ENCODE measurements at regions not wholly inside any gene's neighbourhood (a gene's known extent, or its start where the extent isn't known, plus 50 kb on each side); places are given as distances from the start of the nearest gene placed in this dataset.

DNA sequence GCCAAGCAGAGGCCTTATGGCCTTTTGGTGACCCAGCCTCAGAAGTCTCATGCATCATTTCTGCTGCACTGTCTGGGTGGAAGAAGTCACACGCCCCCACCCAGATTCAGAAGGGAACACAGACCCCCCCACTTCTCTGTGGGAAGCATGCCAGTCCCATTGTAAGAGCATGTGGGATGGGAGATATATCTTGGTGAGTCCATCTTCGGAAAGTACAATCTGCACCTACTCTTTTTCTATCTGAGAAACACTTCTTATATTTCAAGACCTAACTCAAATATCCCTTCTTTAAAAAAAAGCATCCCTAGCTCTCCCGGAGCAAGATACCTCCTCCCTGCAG lies 159.6 kb upstream of the FGGY start:
- no peaks in the 10 kb centered on the region for H3K9me1 ChIP-seq (ENCODE audit: control insufficient read depth, extremely low read depth, insufficient read depth, low read length)
- no peaks in the 10 kb centered on the region for H3K36me3 ChIP-seq (ENCODE audit: control insufficient read depth in 2 of 2, extremely low read depth in 1 of 2, insufficient read depth in 2 of 2, low read length in 2 of 2)
- DNase-seq (ENCODE audit: low read depth, low spot score) (no peak), FAIRE-seq (no peak)
- H2AFZ ChIP-seq (ENCODE audit: control insufficient read depth, low read length): no peak overlapping the region
- H3K27me3 ChIP-seq (ENCODE audit: control insufficient read depth, extremely low read depth, insufficient read depth, low read length): no peaks in the 10 kb centered on the region
- no peaks in the 10 kb centered on the region for H3K79me2 ChIP-seq (ENCODE audit: control insufficient read depth, insufficient read depth, low read length)
- H3K9me3 ChIP-seq (ENCODE audit: control insufficient read depth, low read depth, low read length): no peaks in the 10 kb centered on the region
- no peaks in the 10 kb centered on the region for H4K20me1 ChIP-seq (ENCODE audit: control insufficient read depth, extremely low read depth, insufficient read depth, low read length)
- dilution Hi-C loops (cut with MboI; ENCODE audit: extremely low pct_ligation_motif_present, low sequenced_read_pairs): no loop called here
- TF ChIP-seq EZH2 (IDR thresholded peaks at IDR 0.05; ENCODE audit: low read length) (no peak), CTCF (optimal IDR thresholded peaks at IDR 0.05 in 1 of 3, IDR thresholded peaks at IDR 0.05 in 1 of 3, conservative IDR thresholded peaks at IDR 0.05 in 1 of 3; ENCODE audit: extremely low read depth in 1 of 3, insufficient read depth in 2 of 3, low read length in 3 of 3) (no peak)
- no peak overlapping the region for H3K4me3 ChIP-seq (ENCODE audit: control insufficient read depth in 2 of 3, extremely low read depth in 1 of 3, insufficient read depth in 2 of 3, low read depth in 1 of 3, low read length in 3 of 3)
- H3K4me1 ChIP-seq (ENCODE audit: control insufficient read depth, extremely low read depth, insufficient read depth, low read length): peaks cover 29% of the 10 kb centered on the region
- no peak overlapping the region for H3K9ac ChIP-seq (ENCODE audit: control insufficient read depth, extremely low read depth, insufficient read depth, low read length)
- H3K27ac ChIP-seq (ENCODE audit: control insufficient read depth, insufficient read depth, low read length): no peak overlapping the region
- no peak overlapping the region for H3K4me2 ChIP-seq (ENCODE audit: control insufficient read depth, extremely low read depth, insufficient read depth, low read depth, low read length)

- Histone ChIP-seq H3K9ac (ENCODE audit: control insufficient read depth, extremely low read depth, insufficient read depth, low read length) (no peak overlapping the region), H2AFZ (ENCODE audit: control insufficient read depth, low read length) (no peak overlapping the region), H3K27ac (ENCODE audit: control insufficient read depth, insufficient read depth, low read length) (no peak overlapping the region), H4K20me1 (ENCODE audit: control insufficient read depth, extremely low read depth, insufficient read depth, low read length) (no peaks in the 10 kb centered on the region), H3K9me1 (ENCODE audit: control insufficient read depth, extremely low read depth, insufficient read depth, low read length) (no peaks in the 10 kb centered on the region), H3K4me3 (ENCODE audit: control insufficient read depth in 2 of 3, extremely low read depth in 1 of 3, insufficient read depth in 2 of 3, low read depth in 1 of 3, low read length in 3 of 3) (no peak overlapping the region), H3K27me3 (ENCODE audit: control insufficient read depth, extremely low read depth, insufficient read depth, low read length) (no peaks in the 10 kb centered on the region), H3K36me3 (ENCODE audit: control insufficient read depth in 2 of 2, extremely low read depth in 1 of 2, insufficient read depth in 2 of 2, low read length in 2 of 2) (no peaks in the 10 kb centered on the region), H3K9me3 (ENCODE audit: control insufficient read depth, low read depth, low read length) (no peaks in the 10 kb centered on the region), H3K4me2 (ENCODE audit: control insufficient read depth, extremely low read depth, insufficient read depth, low read depth, low read length) (no peak overlapping the region), H3K79me2 (ENCODE audit: control insufficient read depth, insufficient read depth, low read length) (no peaks in the 10 kb centered on the region), H3K4me1 (ENCODE audit: control insufficient read depth, extremely low read depth, insufficient read depth, low read length) (peaks cover 36% of the 10 kb centered on the region)
- DNase-seq (ENCODE audit: low read depth, low spot score): no peak
- FAIRE-seq: peak; percentile 36
- no peak for TF ChIP-seq EZH2 (IDR thresholded peaks at IDR 0.05; ENCODE audit: low read length)
- no peak for TF ChIP-seq CTCF (optimal IDR thresholded peaks at IDR 0.05 in 1 of 3, IDR thresholded peaks at IDR 0.05 in 1 of 3, conservative IDR thresholded peaks at IDR 0.05 in 1 of 3; ENCODE audit: extremely low read depth in 1 of 3, insufficient read depth in 2 of 3, low read length in 3 of 3)
- dilution Hi-C loops (cut with MboI; ENCODE audit: extremely low pct_ligation_motif_present, low sequenced_read_pairs): no loop called here
Observed at GRCh38 chr1:59137968-59138367, 158.9 kb upstream of the FGGY start.
